GM23338 (cell line): ENCODE measurements at regions not wholly inside any gene's neighbourhood (a gene's known extent, or its start where the extent isn't known, plus 50 kb on each side); places are given as distances from the start of the nearest gene placed in this dataset.
A peak's percentile ranks its signal among the peaks of the same experiment; 100 is the strongest.

Experiments used
- ATAC-seq: fragments of 200-7000 bp; cut with Tn5 transposase; 3 replicates; pipeline ENCODE4 v1.9.1; 2020
- DNase-seq: peaks from one replicate; pipeline ENCODE4 v3.0.0-alpha.2; 2015; ENCODE audit warnings: low spot score
- H2AFZ ChIP-seq: fragments of 200-600 bp; sonication (generic); 2 replicates; pipeline ENCODE4 v1.8.0; 2016; ENCODE audit warnings: antibody characterized with exemption, mild to moderate bottlenecking, moderate library complexity
- H3F3A ChIP-seq: fragments of 200-600 bp; sonication (generic); replicated peaks from 2 replicates; pipeline ENCODE4 v1.8.0; 2017; ENCODE audit warnings: antibody characterized with exemption, mixed run types, low read depth
- H3K27ac ChIP-seq: fragments of 200-600 bp; sonication (generic); 2 replicates; pipeline ENCODE4 v1.6.1; 2016; ENCODE audit warnings: low read depth
- H3K27me3 ChIP-seq: fragments of 200-600 bp; sonication (generic); 2 replicates; pipeline ENCODE4 v1.8.0; 2016; ENCODE audit warnings: mild to moderate bottlenecking, mixed run types, moderate library complexity; ENCODE audit not compliant: insufficient read depth
- H3K36me3 ChIP-seq: fragments of 200-600 bp; sonication (generic); 2 replicates; pipeline ENCODE4 v1.8.0; 2016; ENCODE audit warnings: mild to moderate bottlenecking; ENCODE audit not compliant: insufficient read depth
- H3K4me1 ChIP-seq: fragments of 200-600 bp; sonication (generic); 2 replicates; pipeline ENCODE4 v1.8.0; 2016; ENCODE audit warnings: mild to moderate bottlenecking, moderate library complexity; ENCODE audit not compliant: insufficient read depth
- H3K4me2 ChIP-seq: fragments of 200-600 bp; sonication (generic); 2 replicates; pipeline ENCODE4 v1.7.1; 2017; ENCODE audit warnings: mixed run types
- H3K4me3 ChIP-seq: fragments of 200-600 bp; sonication (generic); 2 replicates; pipeline ENCODE4 v1.6.1; 2016; ENCODE audit warnings: mixed run types
- H3K79me2 ChIP-seq: fragments of 200-600 bp; sonication (generic); replicated peaks from 2 replicates; pipeline ENCODE4 v1.8.0; 2017; ENCODE audit warnings: mild to moderate bottlenecking; ENCODE audit not compliant: insufficient read depth
- H3K9me2 ChIP-seq: fragments of 200-600 bp; sonication (generic); 2 replicates; pipeline ENCODE4 v1.8.0; 2017; ENCODE audit not compliant: insufficient read depth
- H4K20me1 ChIP-seq: fragments of 200-600 bp; sonication (generic); replicated peaks from 2 replicates; pipeline ENCODE4 v1.8.0; 2017; ENCODE audit warnings: mild to moderate bottlenecking; ENCODE audit not compliant: insufficient read depth
- H3K27ac Mint-ChIP-seq: 2 replicates; pipeline ENCODE4 v1.8.0; 2020; ENCODE audit warnings: inconsistent platforms, mild to moderate bottlenecking, moderate library complexity, mixed read lengths
- H3K27me3 Mint-ChIP-seq: 3 replicates; pipeline ENCODE4 v1.8.0; 2022; ENCODE audit warnings: low read depth, mild to moderate bottlenecking, moderate library complexity, mixed read lengths, inconsistent platforms; ENCODE audit not compliant: insufficient read depth, poor library complexity
- H3K36me3 Mint-ChIP-seq: 3 replicates; pipeline ENCODE4 v1.8.0; 2021; ENCODE audit warnings: low read depth, mild to moderate bottlenecking, inconsistent platforms, moderate library complexity, mixed read lengths
- H3K4me1 Mint-ChIP-seq: 3 replicates; pipeline ENCODE4 v1.8.0; 2020; ENCODE audit warnings: mild to moderate bottlenecking, inconsistent platforms, mixed read lengths
- H3K4me3 Mint-ChIP-seq: 3 replicates; pipeline ENCODE4 v1.8.0; 2021; ENCODE audit warnings: moderate library complexity, mild to moderate bottlenecking, inconsistent platforms, mixed read lengths
- H3K9me3 Mint-ChIP-seq: 3 replicates; pipeline ENCODE4 v1.8.0; 2020; ENCODE audit warnings: moderate library complexity, mild to moderate bottlenecking, inconsistent platforms, mixed read lengths
- CREB1 ChIP-seq: fragments of 250-450 bp; sonication (Bioruptor Pico); IDR thresholded peaks from 2 replicates; pipeline ENCODE4 v1.5.0; 2020; ENCODE audit warnings: low read depth, mild to moderate bottlenecking, moderate library complexity
- CTCF ChIP-seq, 2 experiments: fragments of 200-600 bp in 1 of 2; sonication (generic) in 1 of 2; conservative IDR thresholded peaks; 2 replicates each; pipeline versions ENCODE4 v1.5.1 to v1.6.1; 2016 to 2017; ENCODE audit warnings: antibody characterized with exemption in 2 of 2, low read depth in 2 of 2, mild to moderate bottlenecking in 2 of 2, moderate library complexity in 1 of 2
- ETS1 ChIP-seq: IDR thresholded peaks from 2 replicates; pipeline ENCODE4 v1.6.1; 2016; ENCODE audit warnings: antibody characterized with exemption
- EZH2 ChIP-seq: fragments of 200-600 bp; sonication (generic); IDR thresholded peaks from one replicate; pipeline ENCODE4 v1.8.0; 2017; ENCODE audit warnings: antibody characterized with exemption, mild to moderate bottlenecking, low read depth; ENCODE audit not compliant: unreplicated experiment
- EZH2phosphoT487 ChIP-seq: fragments of 200-600 bp; sonication (generic); IDR thresholded peaks from one replicate; pipeline ENCODE4 v1.8.1; 2018; ENCODE audit warnings: antibody characterized with exemption; ENCODE audit not compliant: unreplicated experiment
- JUNB ChIP-seq: IDR thresholded peaks from one replicate; pipeline ENCODE4 v1.6.1; 2016; ENCODE audit warnings: antibody characterized with exemption; ENCODE audit not compliant: unreplicated experiment
- REST ChIP-seq: IDR thresholded peaks from one replicate; pipeline ENCODE4 v1.6.1; 2018; ENCODE audit warnings: antibody characterized with exemption; ENCODE audit not compliant: unreplicated experiment
- STAT1 ChIP-seq: IDR thresholded peaks from one replicate; pipeline ENCODE4 v1.6.1; 2016; ENCODE audit warnings: antibody characterized with exemption; ENCODE audit not compliant: unreplicated experiment
- ZNF114 ChIP-seq: fragments of 250-450 bp; sonication (Bioruptor Pico); IDR thresholded peaks from 2 replicates; pipeline ENCODE4 v1.5.0; 2020; ENCODE audit warnings: mild to moderate bottlenecking, moderate library complexity
- ZNF331 ChIP-seq: fragments of 250-450 bp; sonication (Bioruptor Pico); IDR thresholded peaks from 2 replicates; pipeline ENCODE4 v1.5.0; 2020; ENCODE audit warnings: low read depth, mild to moderate bottlenecking, moderate library complexity

GRCh38 chr9:129336130-129336528 lies 158.1 kb upstream of the IER5L start:
- no peak for TF ChIP-seq JUNB
- no peak for TF ChIP-seq REST
- TF ChIP-seq ETS1 = no peak
- no peak for TF ChIP-seq ZNF114 (CRISPR knock-in tag)
- TF ChIP-seq EZH2 = no peak
- TF ChIP-seq STAT1 = no peak
- TF ChIP-seq CREB1 = no peak
- no peak for TF ChIP-seq EZH2phosphoT487
- TF ChIP-seq CTCF (conservative IDR thresholded peaks at IDR 0.05; ENCODE audit: low read depth in 2 of 2) = no peak
- TF ChIP-seq ZNF331 (CRISPR knock-in tag) = no peak
- Mint-ChIP-seq H3K9me3 (peaks cover 5% of the 10 kb centered on the region; the same call in 2 of the 3 replicates), H3K27ac (no peak overlapping the region), H3K4me1 (peaks cover 37% of the 10 kb centered on the region), H3K4me3 (peak overlapping the region; percentile 43; the same call in 2 of the 3 replicates), H3K36me3 (peaks cover under 1% of the 10 kb centered on the region; the same call in 1 of the 3 replicates), H3K27me3 (peaks cover 15% of the 10 kb centered on the region)
- H3K4me3 ChIP-seq = peak overlapping the region; percentile 48
- H3K4me2 ChIP-seq = peak overlapping the region; percentile 86
- no peaks in the 10 kb centered on the region for H3K36me3 ChIP-seq
- H3K9me2 ChIP-seq = no peaks in the 10 kb centered on the region; the same call in 1 of the 2 replicates
- H3K4me1 ChIP-seq = peaks cover 39% of the 10 kb centered on the region
- ATAC-seq = peak; percentile 4
- H3K27me3 ChIP-seq = no peaks in the 10 kb centered on the region
- no peak overlapping the region for H2AFZ ChIP-seq
- no peaks in the 10 kb centered on the region for H3K79me2 ChIP-seq
- no peaks in the 10 kb centered on the region for H4K20me1 ChIP-seq
- peak; percentile 53 for DNase-seq
- H3K27ac ChIP-seq = peak overlapping the region; percentile 81
- H3F3A ChIP-seq = peaks cover 46% of the 10 kb centered on the region
